CD14-positive monocyte (primary cell): ENCODE measurements at regions not wholly inside any gene's neighbourhood (a gene's known extent, or its start where the extent isn't known, plus 50 kb on each side); places are given as distances from the start of the nearest gene placed in this dataset.

Source experiments
- DNase-seq, 3 donors: peaks; one replicate each; pipeline ENCODE4 v3.0.0-alpha.2; 2011 to 2022
- H2AFZ ChIP-seq: 2 replicates; pipeline ENCODE4 v1.6.0; 2012; ENCODE audit warnings: mild to moderate bottlenecking, low read depth, low read length, inconsistent platforms; ENCODE audit not compliant: insufficient read depth, poor library complexity, severe bottlenecking
- H3K27ac ChIP-seq, 2 donors: 1 replicate in 1 of 2; 2 replicates in 1 of 2; pipeline ENCODE4 v1.5.1; 2012 to 2013; ENCODE audit warnings: low read length in 2 of 2, control low read depth in 1 of 2, inconsistent platforms in 1 of 2, low read depth in 1 of 2, mild to moderate bottlenecking in 1 of 2
- H3K27me3 ChIP-seq, 2 donors: one replicate each; pipeline versions ENCODE4 v1.6.0 to v1.6.1; 2011 to 2013; ENCODE audit warnings: low read length in 2 of 2; ENCODE audit not compliant: control insufficient read depth in 2 of 2, insufficient read depth in 2 of 2
- H3K36me3 ChIP-seq, 2 donors: replicated peaks in 1 of 2; 1 replicate in 1 of 2; 2 replicates in 1 of 2; pipeline versions ENCODE4 v1.5.1 to v1.6.1; 2012 to 2013; ENCODE audit warnings: low read length in 2 of 2, control low read depth in 1 of 2, inconsistent platforms in 1 of 2, mild to moderate bottlenecking in 1 of 2; ENCODE audit not compliant: insufficient read depth in 2 of 2, control insufficient read depth in 1 of 2
- H3K4me1 ChIP-seq, 2 donors: 1 replicate in 1 of 2; 2 replicates in 1 of 2; pipeline versions ENCODE4 v1.5.1 to v1.6.1; 2012 to 2013; ENCODE audit warnings: low read length in 2 of 2, control low read depth in 1 of 2, inconsistent platforms in 1 of 2, mild to moderate bottlenecking in 1 of 2, moderate library complexity in 1 of 2; ENCODE audit not compliant: insufficient read depth in 2 of 2, control insufficient read depth in 1 of 2
- H3K4me2 ChIP-seq: replicated peaks from 2 replicates; pipeline ENCODE3; 2012; ENCODE audit warnings: low read length, moderate library complexity, mild to moderate bottlenecking; ENCODE audit not compliant: poor library complexity, severe bottlenecking; ENCODE audit errors: extremely low read depth
- H3K4me3 ChIP-seq, 3 experiments: fragments of 200-600 bp in 1 of 3; sonication (generic) in 1 of 3; replicated peaks in 1 of 3; 1 replicate in 2 of 3; 2 replicates in 1 of 3; pipeline ENCODE4 v1.5.1; 2011 to 2013; ENCODE audit warnings: low read length in 3 of 3, mild to moderate bottlenecking in 3 of 3, control low read depth in 2 of 3, low read depth in 2 of 3, inconsistent platforms in 1 of 3, moderate library complexity in 1 of 3
- H3K79me2 ChIP-seq: 2 replicates; pipeline ENCODE4 v1.6.0; 2012; ENCODE audit warnings: mild to moderate bottlenecking, control low read depth, inconsistent platforms, low read length, moderate library complexity; ENCODE audit not compliant: insufficient read depth
- H3K9ac ChIP-seq: 2 replicates; pipeline ENCODE4 v1.6.0; 2017; ENCODE audit warnings: low read length, mild to moderate bottlenecking; ENCODE audit not compliant: insufficient read depth, poor library complexity, severe bottlenecking
- H3K9me3 ChIP-seq, 2 donors: replicated peaks in 1 of 2; 1 replicate in 1 of 2; 2 replicates in 1 of 2; pipeline versions ENCODE4 v1.5.1 to v1.6.1; 2012 to 2013; ENCODE audit warnings: low read length in 2 of 2, control low read depth in 1 of 2; ENCODE audit not compliant: control insufficient read depth in 1 of 2, insufficient read depth in 1 of 2
- H4K20me1 ChIP-seq: 2 replicates; pipeline ENCODE4 v1.6.0; 2012; ENCODE audit warnings: mild to moderate bottlenecking, low read length, control low read depth, moderate library complexity; ENCODE audit not compliant: insufficient read depth
- H3K27ac Mint-ChIP-seq, 7 donors: one replicate each; pipeline ENCODE4 v1.8.0; 2020; ENCODE audit warnings: mild to moderate bottlenecking in 7 of 7, mixed read lengths in 7 of 7, moderate library complexity in 6 of 7, inconsistent platforms in 2 of 7
- H3K27me3 Mint-ChIP-seq, 3 donors: one replicate each; pipeline ENCODE4 v1.8.0; 2021 to 2022; ENCODE audit warnings: low read depth in 3 of 3, mild to moderate bottlenecking in 3 of 3, mixed read lengths in 3 of 3, moderate library complexity in 3 of 3, inconsistent platforms in 1 of 3
- H3K36me3 Mint-ChIP-seq, 2 donors: one replicate each; pipeline ENCODE4 v1.8.0; 2020; ENCODE audit warnings: mixed read lengths in 2 of 2, inconsistent platforms in 1 of 2, mild to moderate bottlenecking in 1 of 2
- H3K4me1 Mint-ChIP-seq: one replicate; pipeline ENCODE4 v1.8.0; 2020; ENCODE audit warnings: mild to moderate bottlenecking, mixed read lengths
- H3K4me3 Mint-ChIP-seq, 2 donors: one replicate each; pipeline ENCODE4 v1.8.0; 2020; ENCODE audit warnings: mild to moderate bottlenecking in 2 of 2, mixed read lengths in 2 of 2, moderate library complexity in 1 of 2
- H3K9me3 Mint-ChIP-seq, 7 donors: one replicate each; pipeline ENCODE4 v1.8.0; 2020 to 2022; ENCODE audit warnings: mixed read lengths in 7 of 7, mild to moderate bottlenecking in 6 of 7, moderate library complexity in 6 of 7, inconsistent platforms in 2 of 7
- CTCF ChIP-seq: fragments of 200-600 bp; IDR thresholded peaks from one replicate; pipeline ENCODE4 v1.8.0; 2022; ENCODE audit warnings: antibody characterized with exemption, mild to moderate bottlenecking
- WGBS: methylation state at CpG from one replicate; pipeline ENCODE4 v1.1.5; 2013; ENCODE audit warnings: missing lambda C conversion rate; ENCODE audit not compliant: insufficient coverage; 5-methylcytosine and 5-hydroxymethylcytosine counted together
- intact Hi-C, 2 donors: fragments of 100-400 bp; cut with micrococcal nuclease; formaldehyde crosslinking; loops; one replicate each; pipeline versions ENCODE4 v1.15.0 to v1.15.1; 2023

DNA sequence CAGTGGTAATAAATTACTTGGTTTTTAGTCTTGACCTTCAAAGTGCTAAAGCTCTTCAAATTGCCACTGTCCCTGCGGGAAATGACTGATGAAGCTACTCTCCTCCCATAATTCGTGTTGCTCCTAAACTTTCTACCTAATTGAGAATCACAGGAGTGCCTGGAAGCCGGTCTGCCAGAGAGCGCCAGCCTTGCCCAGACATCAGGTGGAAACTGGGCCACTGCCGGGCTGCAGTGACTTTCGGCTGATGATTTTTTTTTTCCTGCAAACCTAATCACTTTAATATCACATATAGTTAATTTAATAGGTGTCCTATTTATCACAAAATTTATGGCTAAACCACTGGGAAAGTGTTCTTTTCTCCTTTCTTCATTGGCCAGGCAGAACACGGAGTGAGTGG is 59.6 kb upstream of the UBE3C start:
- no peak for TF ChIP-seq CTCF
- Histone ChIP-seq H2AFZ (no peak overlapping the region), H3K9me3 (peaks cover 4 to 12% of the 10 kb centered on the region in 2 donors), H3K36me3 (no peaks in the 10 kb centered on the region), H3K79me2 (no peaks in the 10 kb centered on the region), H3K27me3 (peaks cover 4 to 36% of the 10 kb centered on the region in 2 donors), H3K27ac (no peak overlapping the region), H3K4me2 (no peak overlapping the region), H3K4me1 (no peaks in the 10 kb centered on the region), H3K4me3 (no peak overlapping the region), H3K9ac (no peak overlapping the region), H4K20me1 (no peaks in the 10 kb centered on the region)
- no peak overlapping the region for H3K27ac Mint-ChIP-seq
- H3K27me3 Mint-ChIP-seq, result peaks cover 40 to 58% (median 46%) of the 10 kb centered on the region in 3 donors
- DNase-seq, result no peak
- H3K36me3 Mint-ChIP-seq, result no peaks in the 10 kb centered on the region
- WGBS, result 86% methylated on average over 5 of the region's 7 CpGs
- no peaks in the 10 kb centered on the region for H3K4me1 Mint-ChIP-seq
- peaks cover 8 to 41% (median 21%) of the 10 kb centered on the region in 7 donors for H3K9me3 Mint-ChIP-seq
- intact Hi-C loops, result no loop called here
- peak overlapping the region in 1 of 2 donors; percentile 53 for H3K4me3 Mint-ChIP-seq

DNA sequence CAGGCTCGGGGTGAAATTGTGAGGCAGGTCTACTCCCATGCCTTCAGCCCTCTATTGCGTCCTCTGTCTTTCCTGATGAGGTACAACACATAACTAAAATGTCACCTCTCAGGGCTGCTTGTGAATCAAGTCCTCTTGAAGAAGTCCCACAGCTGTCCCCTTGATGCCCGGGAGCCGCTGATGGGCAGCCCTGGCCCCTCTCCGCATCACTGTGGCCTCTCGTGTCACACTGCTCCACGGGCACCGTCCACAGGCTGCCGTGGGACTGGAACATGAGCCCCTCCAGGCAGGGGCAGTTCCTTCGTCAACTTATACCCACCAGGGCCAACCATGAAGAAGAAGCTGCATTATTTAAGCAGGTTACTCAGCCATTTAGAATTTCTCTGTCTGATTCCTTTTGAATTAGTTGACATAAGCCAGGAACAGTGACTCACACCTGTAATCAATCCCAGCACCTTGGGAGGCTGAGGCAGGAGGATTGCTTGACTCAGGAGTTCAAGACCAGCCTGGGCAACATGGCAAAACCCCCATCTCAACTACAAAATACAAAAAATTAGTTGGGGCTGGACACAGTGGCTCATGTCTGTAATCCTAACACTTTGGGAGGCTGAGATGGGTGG is 58.5 kb upstream of the UBE3C start:
- no peaks in the 10 kb centered on the region for H3K79me2 ChIP-seq
- H3K4me3 ChIP-seq, result no peak overlapping the region
- peaks cover 8 to 22% of the 10 kb centered on the region in 2 donors for H3K9me3 ChIP-seq
- no peak overlapping the region for H3K27ac Mint-ChIP-seq
- H3K4me1 ChIP-seq, result no peaks in the 10 kb centered on the region
- H3K9ac ChIP-seq, result no peak overlapping the region
- H3K4me1 Mint-ChIP-seq, result no peaks in the 10 kb centered on the region
- WGBS, result 95% methylated on average over 6 of the region's 10 CpGs
- no peaks in the 10 kb centered on the region for H3K36me3 Mint-ChIP-seq
- intact Hi-C loops, result no loop called here
- no peak for DNase-seq
- H2AFZ ChIP-seq, result no peak overlapping the region
- no peaks in the 10 kb centered on the region for H3K36me3 ChIP-seq
- peaks cover 38 to 54% (median 46%) of the 10 kb centered on the region in 3 donors for H3K27me3 Mint-ChIP-seq
- peaks cover 4 to 36% of the 10 kb centered on the region in 2 donors for H3K27me3 ChIP-seq
- no peaks in the 10 kb centered on the region for H4K20me1 ChIP-seq
- no peak for TF ChIP-seq CTCF
- H3K4me2 ChIP-seq, result no peak overlapping the region
- H3K9me3 Mint-ChIP-seq, result peaks cover 13 to 47% (median 29%) of the 10 kb centered on the region in 7 donors
- H3K4me3 Mint-ChIP-seq, result no peak overlapping the region
- H3K27ac ChIP-seq, result no peak overlapping the region
